Retinal pigment epithelial cell (primary cell): ENCODE measurements at regions not wholly inside any gene's neighbourhood (a gene's known extent, or its start where the extent isn't known, plus 50 kb on each side); places are given as distances from the start of the nearest gene placed in this dataset.
A peak's percentile ranks its signal among the peaks of the same experiment; 100 is the strongest.

Experiments
- DNase-seq: peaks from one replicate; pipeline ENCODE4 v3.0.0-alpha.2; 2010; ENCODE audit warnings: low read depth
- H3K4me3 ChIP-seq: 2 replicates; pipeline ENCODE4 v1.5.1; 2011; ENCODE audit warnings: mild to moderate bottlenecking, low read length, control low read depth, moderate library complexity
- CTCF ChIP-seq: conservative IDR thresholded peaks from 2 replicates; pipeline ENCODE4 v1.5.1; 2011; ENCODE audit warnings: low read depth, low read length, control low read depth, inconsistent platforms

GRCh38 chr6:99130897-99131873, 183.4 kb upstream of the FBXL4 start:
- H3K4me3 ChIP-seq, result no peak overlapping the region
- DNase-seq, result no peak
- peak; percentile 25 for TF ChIP-seq CTCF

- no peak for DNase-seq
- no peak overlapping the region for H3K4me3 ChIP-seq
- no peak for TF ChIP-seq CTCF
Measured at GRCh38 chr6:99129835-99130234, 182.1 kb upstream of the FBXL4 start.

- H3K4me3 ChIP-seq, result no peak overlapping the region
- TF ChIP-seq CTCF, result no peak
- no peak for DNase-seq
Measured at GRCh38 chr6:99121748-99122147, 174.0 kb upstream of the FBXL4 start.

- DNase-seq, result no peak
- H3K4me3 ChIP-seq, result no peak overlapping the region
- TF ChIP-seq CTCF, result no peak
Measured at GRCh38 chr6:99120641-99121040, 172.9 kb upstream of the FBXL4 start.

- DNase-seq, result no peak
- H3K4me3 ChIP-seq, result no peak overlapping the region
- TF ChIP-seq CTCF, result peak; percentile 70
Measured at GRCh38 chr6:99119109-99120031, 171.6 kb upstream of the FBXL4 start.

GRCh38 chr6:99114769-99115406, 167.1 kb upstream of the FBXL4 start:
- H3K4me3 ChIP-seq, result no peak overlapping the region
- TF ChIP-seq CTCF, result no peak
- DNase-seq, result no peak
